HEK293 (cell line): ENCODE measurements at regions not wholly inside any gene's neighbourhood (a gene's known extent, or its start where the extent isn't known, plus 50 kb on each side); places are given as distances from the start of the nearest gene placed in this dataset.

ENCODE experiments used
- EGR2 ChIP-seq: fragments of 450-650 bp; formaldehyde crosslinking; IDR thresholded peaks from 2 replicates; pipeline ENCODE4 v1.5.1; 2016; ENCODE audit warnings: low read depth, missing biosample characterization, missing genetic modification characterization
- MEIS1 ChIP-seq: sonication (generic); formaldehyde crosslinking; IDR thresholded peaks from 2 replicates; pipeline ENCODE4 v1.8.1; 2022; ENCODE audit warnings: missing genetic modification reagents, mild to moderate bottlenecking, borderline replicate concordance
- TRIM28 ChIP-seq: IDR thresholded peaks from 2 replicates; pipeline ENCODE4 v1.6.1; 2011; ENCODE audit warnings: low read length, control low read depth, borderline replicate concordance
- YY1 ChIP-seq: fragments of 450-650 bp; formaldehyde crosslinking; IDR thresholded peaks from 2 replicates; pipeline ENCODE4 v1.5.1; 2018; ENCODE audit warnings: missing biosample characterization, missing genetic modification characterization
- ZFP37 ChIP-seq: fragments of 450-650 bp; formaldehyde crosslinking; IDR thresholded peaks from 2 replicates; pipeline ENCODE4 v1.5.1; 2016; ENCODE audit warnings: missing biosample characterization, missing genetic modification characterization
- ZNF223 ChIP-seq: fragments of 450-650 bp; formaldehyde crosslinking; IDR thresholded peaks from 2 replicates; pipeline ENCODE4 v1.5.1; 2016; ENCODE audit warnings: missing biosample characterization, missing genetic modification characterization
- ZNF366 ChIP-seq: fragments of 450-650 bp; formaldehyde crosslinking; conservative IDR thresholded peaks from 2 replicates; pipeline ENCODE4 v1.5.1; 2016; ENCODE audit warnings: missing biosample characterization, missing genetic modification characterization
- TF ChIP-seq, protein P1 (sequence below): IDR thresholded peaks from 2 replicates; pipeline ENCODE4 v1.6.1; 2011; ENCODE audit warnings: mild to moderate bottlenecking, low read depth, low read length, borderline replicate concordance
- TF ChIP-seq, protein P2 (sequence below): fragments of 450-650 bp; formaldehyde crosslinking; IDR thresholded peaks from 2 replicates; pipeline ENCODE4 v1.5.1; 2017; ENCODE audit warnings: missing biosample characterization, missing genetic modification characterization
- TF ChIP-seq, protein P3 (sequence below): fragments of 450-650 bp; formaldehyde crosslinking; IDR thresholded peaks from 2 replicates; pipeline ENCODE4 v1.5.1; 2016; ENCODE audit warnings: missing biosample characterization, missing genetic modification characterization

DNA sequence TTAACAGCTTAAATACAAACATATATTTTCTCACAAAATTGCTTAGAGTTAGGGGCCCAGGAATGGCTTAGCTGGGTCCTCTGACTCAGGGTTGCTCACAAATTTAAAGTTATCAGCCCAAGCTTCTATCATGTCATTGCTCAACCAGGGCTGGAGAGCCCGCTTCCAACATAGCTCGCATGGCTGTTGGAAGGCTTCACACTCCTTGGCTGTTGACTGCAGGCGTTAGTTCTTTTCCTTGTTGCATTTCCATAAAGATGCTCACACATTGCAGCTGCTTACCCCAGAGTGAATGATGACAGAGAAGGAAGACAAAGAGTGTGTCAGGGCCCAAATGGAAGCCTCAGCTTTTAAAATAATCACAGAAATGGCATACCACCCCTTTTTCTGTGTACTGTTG is 62.9 kb upstream of the TFPI start:
- TF ChIP-seq, protein P1, sequence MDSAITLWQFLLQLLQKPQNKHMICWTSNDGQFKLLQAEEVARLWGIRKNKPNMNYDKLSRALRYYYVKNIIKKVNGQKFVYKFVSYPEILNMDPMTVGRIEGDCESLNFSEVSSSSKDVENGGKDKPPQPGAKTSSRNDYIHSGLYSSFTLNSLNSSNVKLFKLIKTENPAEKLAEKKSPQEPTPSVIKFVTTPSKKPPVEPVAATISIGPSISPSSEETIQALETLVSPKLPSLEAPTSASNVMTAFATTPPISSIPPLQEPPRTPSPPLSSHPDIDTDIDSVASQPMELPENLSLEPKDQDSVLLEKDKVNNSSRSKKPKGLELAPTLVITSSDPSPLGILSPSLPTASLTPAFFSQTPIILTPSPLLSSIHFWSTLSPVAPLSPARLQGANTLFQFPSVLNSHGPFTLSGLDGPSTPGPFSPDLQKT: no peak
- TF ChIP-seq, protein P2, sequence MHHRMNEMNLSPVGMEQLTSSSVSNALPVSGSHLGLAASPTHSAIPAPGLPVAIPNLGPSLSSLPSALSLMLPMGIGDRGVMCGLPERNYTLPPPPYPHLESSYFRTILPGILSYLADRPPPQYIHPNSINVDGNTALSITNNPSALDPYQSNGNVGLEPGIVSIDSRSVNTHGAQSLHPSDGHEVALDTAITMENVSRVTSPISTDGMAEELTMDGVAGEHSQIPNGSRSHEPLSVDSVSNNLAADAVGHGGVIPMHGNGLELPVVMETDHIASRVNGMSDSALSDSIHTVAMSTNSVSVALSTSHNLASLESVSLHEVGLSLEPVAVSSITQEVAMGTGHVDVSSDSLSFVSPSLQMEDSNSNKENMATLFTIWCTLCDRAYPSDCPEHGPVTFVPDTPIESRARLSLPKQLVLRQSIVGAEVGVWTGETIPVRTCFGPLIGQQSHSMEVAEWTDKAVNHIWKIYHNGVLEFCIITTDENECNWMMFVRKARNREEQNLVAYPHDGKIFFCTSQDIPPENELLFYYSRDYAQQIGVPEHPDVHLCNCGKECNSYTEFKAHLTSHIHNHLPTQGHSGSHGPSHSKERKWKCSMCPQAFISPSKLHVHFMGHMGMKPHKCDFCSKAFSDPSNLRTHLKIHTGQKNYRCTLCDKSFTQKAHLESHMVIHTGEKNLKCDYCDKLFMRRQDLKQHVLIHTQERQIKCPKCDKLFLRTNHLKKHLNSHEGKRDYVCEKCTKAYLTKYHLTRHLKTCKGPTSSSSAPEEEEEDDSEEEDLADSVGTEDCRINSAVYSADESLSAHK (tag by site-specific recombination): no peak
- TF ChIP-seq MEIS1 (CRISPR knock-in tag) (no peak), TRIM28 (no peak), ZNF366 (tag by site-specific recombination) (no peak), YY1 (tag by site-specific recombination) (no peak), EGR2 (tag by site-specific recombination) (no peak), ZFP37 (tag by site-specific recombination) (no peak), ZNF223 (tag by site-specific recombination) (no peak)
- TF ChIP-seq, protein P3, sequence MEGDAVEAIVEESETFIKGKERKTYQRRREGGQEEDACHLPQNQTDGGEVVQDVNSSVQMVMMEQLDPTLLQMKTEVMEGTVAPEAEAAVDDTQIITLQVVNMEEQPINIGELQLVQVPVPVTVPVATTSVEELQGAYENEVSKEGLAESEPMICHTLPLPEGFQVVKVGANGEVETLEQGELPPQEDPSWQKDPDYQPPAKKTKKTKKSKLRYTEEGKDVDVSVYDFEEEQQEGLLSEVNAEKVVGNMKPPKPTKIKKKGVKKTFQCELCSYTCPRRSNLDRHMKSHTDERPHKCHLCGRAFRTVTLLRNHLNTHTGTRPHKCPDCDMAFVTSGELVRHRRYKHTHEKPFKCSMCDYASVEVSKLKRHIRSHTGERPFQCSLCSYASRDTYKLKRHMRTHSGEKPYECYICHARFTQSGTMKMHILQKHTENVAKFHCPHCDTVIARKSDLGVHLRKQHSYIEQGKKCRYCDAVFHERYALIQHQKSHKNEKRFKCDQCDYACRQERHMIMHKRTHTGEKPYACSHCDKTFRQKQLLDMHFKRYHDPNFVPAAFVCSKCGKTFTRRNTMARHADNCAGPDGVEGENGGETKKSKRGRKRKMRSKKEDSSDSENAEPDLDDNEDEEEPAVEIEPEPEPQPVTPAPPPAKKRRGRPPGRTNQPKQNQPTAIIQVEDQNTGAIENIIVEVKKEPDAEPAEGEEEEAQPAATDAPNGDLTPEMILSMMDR (tag by site-specific recombination): no peak
